Right lobe of liver (tissue), 4 donors: ENCODE measurements at regions not wholly inside any gene's neighbourhood (a gene's known extent, or its start where the extent isn't known, plus 50 kb on each side); places are given as distances from the start of the nearest gene placed in this dataset.

Experiments used
- CTCF ChIP-seq, 4 donors: fragments of 200-600 bp in 3 of 4; fragments of 450-650 bp in 1 of 4; IDR thresholded peaks; one replicate each; pipeline versions ENCODE4 v1.5.1 to v1.8.0; 2016 to 2022; ENCODE audit warnings: antibody characterized with exemption in 4 of 4, mild to moderate bottlenecking in 2 of 4
- POLR2A ChIP-seq: fragments of 450-650 bp; IDR thresholded peaks from one replicate; pipeline ENCODE4 v1.6.1; 2017; ENCODE audit warnings: antibody characterized with exemption, mild to moderate bottlenecking
- donor health status: DM: no; HTN: no; CAD: no.
- donor health status: DM: no; HTN: no; CAD: no.
- donor health status: DM: no; HTN: yes; CAD: no.

GRCh38 chrX:109889289-109890006, 113.5 kb upstream of the TMEM164 start:
- no peak for TF ChIP-seq POLR2A
- peak in 3 of 4 donors; percentile 13 to 45 (median 16) for TF ChIP-seq CTCF (IDR thresholded peaks at IDR 0.05)
